HG02571 (cell line): ENCODE measurements at regions not wholly inside any gene's neighbourhood (a gene's known extent, or its start where the extent isn't known, plus 50 kb on each side); places are given as distances from the start of the nearest gene placed in this dataset.

Experiments
- ATAC-seq: cut with Tn5 transposase; IDR thresholded peaks from one replicate; pipeline ENCODE4 v1.9.1; 2021; ENCODE audit warnings: mild to moderate bottlenecking, moderate library complexity; ENCODE audit not compliant: unreplicated experiment

- no peak for ATAC-seq
These were observed 356.8 kb upstream of the ARID1B start for GRCh38 chr6:156420172-156420993.

GRCh38 chr6:156419594-156419993, 357.6 kb upstream of the ARID1B start:
- ATAC-seq: no peak

- no peak for ATAC-seq
These were observed 358.9 kb upstream of the ARID1B start for GRCh38 chr6:156418253-156418652.

GRCh38 chr6:156416391-156416790, 360.8 kb upstream of the ARID1B start:
- no peak for ATAC-seq

GRCh38 chr6:156413154-156413553, 364.0 kb upstream of the ARID1B start:
- no peak for ATAC-seq

- ATAC-seq: no peak
These were observed 366.5 kb upstream of the ARID1B start for GRCh38 chr6:156410649-156411048.

GRCh38 chr6:156408655-156409054, 368.5 kb upstream of the ARID1B start:
- ATAC-seq: no peak

GRCh38 chr6:156407334-156407733, 369.8 kb upstream of the ARID1B start:
- ATAC-seq: no peak

- ATAC-seq: no peak
These were observed 370.5 kb upstream of the ARID1B start for GRCh38 chr6:156406688-156407087.

- ATAC-seq: no peak
These were observed 371.1 kb upstream of the ARID1B start for GRCh38 chr6:156406099-156406498.

GRCh38 chr6:156402628-156403027, 374.6 kb upstream of the ARID1B start:
- no peak for ATAC-seq

- ATAC-seq: no peak
These were observed 375.0 kb upstream of the ARID1B start for GRCh38 chr6:156402227-156402626.

- no peak for ATAC-seq
These were observed 376.7 kb upstream of the ARID1B start for GRCh38 chr6:156400487-156400886.

- no peak for ATAC-seq
These were observed 378.2 kb upstream of the ARID1B start for GRCh38 chr6:156398966-156399365.

- ATAC-seq: no peak
These were observed 378.8 kb upstream of the ARID1B start for GRCh38 chr6:156398371-156398770.

- ATAC-seq: no peak
These were observed 380.3 kb upstream of the ARID1B start for GRCh38 chr6:156396791-156397418.

- ATAC-seq: peak; percentile 50
These were observed 381.0 kb upstream of the ARID1B start for GRCh38 chr6:156396068-156396771.

GRCh38 chr6:156395276-156395675, 381.9 kb upstream of the ARID1B start:
- no peak for ATAC-seq

- ATAC-seq: no peak
These were observed 384.5 kb upstream of the ARID1B start for GRCh38 chr6:156392648-156393047.

- ATAC-seq: no peak
These were observed 385.2 kb upstream of the ARID1B start for GRCh38 chr6:156391977-156392376.

- ATAC-seq: no peak
These were observed 386.0 kb upstream of the ARID1B start for GRCh38 chr6:156391061-156391672.
